Memory B cell (primary cell): ENCODE measurements at regions not wholly inside any gene's neighbourhood (a gene's known extent, or its start where the extent isn't known, plus 50 kb on each side); places are given as distances from the start of the nearest gene placed in this dataset.
"Not testable (repeated sequence)": the region's sequence is repeated elsewhere in the genome, so short reads cannot be mapped to it uniquely, and the experiment has no call there.

Experiments
- ATAC-seq: fragments of 150-1000 bp; cut with Tn5 transposase; 2 replicates; pipeline ENCODE4 v1.10.0; 2021; ENCODE audit warnings: low read depth, mild to moderate bottlenecking, moderate library complexity
- DNase-seq, 2 donors: peaks; one replicate each; pipeline ENCODE4 v3.0.0; 2022; ENCODE audit warnings: low spot score in 2 of 2
- H3K27ac Mint-ChIP-seq: one replicate; pipeline ENCODE4 v1.8.0; 2022; ENCODE audit warnings: mild to moderate bottlenecking, moderate library complexity, mixed read lengths
- H3K27me3 Mint-ChIP-seq: one replicate; pipeline ENCODE4 v1.8.0; 2022; ENCODE audit warnings: mixed read lengths
- H3K36me3 Mint-ChIP-seq: one replicate; pipeline ENCODE4 v1.8.0; 2022; ENCODE audit warnings: mild to moderate bottlenecking, mixed read lengths
- H3K4me1 Mint-ChIP-seq: one replicate; pipeline ENCODE4 v1.8.0; 2022; ENCODE audit warnings: mixed read lengths
- H3K4me3 Mint-ChIP-seq: one replicate; pipeline ENCODE4 v1.8.0; 2022; ENCODE audit warnings: mild to moderate bottlenecking, moderate library complexity, mixed read lengths
- H3K9me3 Mint-ChIP-seq: one replicate; pipeline ENCODE4 v1.8.0; 2022; ENCODE audit warnings: mixed read lengths

DNA sequence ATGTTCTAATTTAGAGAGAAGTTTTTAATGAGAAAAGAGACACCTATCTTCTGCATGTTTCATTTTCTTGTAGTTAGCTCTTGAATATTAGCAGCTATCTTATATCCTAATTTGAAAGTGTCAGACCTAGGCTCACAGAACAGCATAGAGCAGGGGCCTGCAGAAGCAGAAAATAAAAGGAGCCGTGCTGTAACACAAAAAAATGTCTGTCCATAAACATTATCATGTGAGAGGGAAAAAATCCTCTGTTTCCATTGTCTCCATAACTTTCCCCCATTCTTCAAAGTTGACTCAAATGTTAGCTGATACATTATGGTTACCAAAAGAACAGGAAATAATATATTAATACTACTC, 329.2 kb upstream of the EPHA5 start:
- no peaks in the 10 kb centered on the region for H3K4me1 Mint-ChIP-seq
- no peak overlapping the region for H3K27ac Mint-ChIP-seq
- H3K9me3 Mint-ChIP-seq = peaks cover 1% of the 10 kb centered on the region
- no peak overlapping the region for H3K4me3 Mint-ChIP-seq
- no peaks in the 10 kb centered on the region for H3K36me3 Mint-ChIP-seq
- no peaks in the 10 kb centered on the region for H3K27me3 Mint-ChIP-seq
- no peak for DNase-seq
- no peak for ATAC-seq

GRCh38 chr4:65998807-65999517, 328.7 kb upstream of the EPHA5 start:
- H3K36me3 Mint-ChIP-seq, ATAC-seq, H3K4me1 Mint-ChIP-seq, DNase-seq, H3K27ac Mint-ChIP-seq, H3K9me3 Mint-ChIP-seq, H3K27me3 Mint-ChIP-seq, H3K4me3 Mint-ChIP-seq: not testable (repeated sequence)

DNA sequence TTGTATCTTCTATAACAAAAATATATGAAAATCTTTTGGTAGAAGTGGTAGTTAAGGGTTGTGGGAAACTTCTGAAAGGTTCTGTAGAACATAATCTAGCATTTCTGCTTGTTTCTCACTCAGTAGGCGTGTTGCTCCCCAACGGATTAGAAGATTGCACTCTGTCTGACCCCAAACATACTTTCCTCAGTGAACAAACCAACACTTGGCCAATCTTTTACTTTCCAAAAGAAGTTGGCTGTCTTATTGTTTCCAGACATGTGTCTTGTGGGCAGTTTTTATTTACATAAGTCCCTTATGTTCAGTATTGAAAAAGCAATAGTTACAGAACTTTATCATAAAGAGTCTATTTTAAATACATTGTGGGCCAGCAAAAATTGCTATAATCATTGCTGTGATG, 312.8 kb upstream of the EPHA5 start:
- Mint-ChIP-seq H3K4me3 (no peak overlapping the region), H3K4me1 (no peaks in the 10 kb centered on the region), H3K36me3 (no peaks in the 10 kb centered on the region), H3K27me3 (no peaks in the 10 kb centered on the region), H3K9me3 (peaks cover 5% of the 10 kb centered on the region), H3K27ac (no peak overlapping the region)
- DNase-seq (no peak), ATAC-seq (no peak)

DNA sequence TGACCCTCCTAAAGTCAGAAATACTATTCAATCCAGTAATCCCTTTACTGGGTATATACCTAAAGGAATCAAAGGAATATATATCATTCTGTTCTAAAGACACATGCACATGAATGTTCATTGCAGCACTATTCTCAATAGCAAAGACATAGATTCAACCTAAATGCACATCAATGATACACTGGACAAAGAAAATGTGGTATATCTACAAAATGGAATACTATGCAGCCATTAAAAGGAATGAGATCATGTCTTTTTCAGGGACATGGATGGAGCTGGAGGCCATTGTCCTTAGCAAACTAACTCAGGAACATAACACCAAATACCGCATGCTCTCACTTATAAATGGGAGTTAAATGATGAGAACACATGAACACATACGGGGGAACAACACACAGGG, 306.0 kb upstream of the EPHA5 start:
- H3K27me3 Mint-ChIP-seq = no peaks in the 10 kb centered on the region
- H3K36me3 Mint-ChIP-seq = no peaks in the 10 kb centered on the region
- H3K4me1 Mint-ChIP-seq = no peaks in the 10 kb centered on the region
- no peak overlapping the region for H3K27ac Mint-ChIP-seq
- ATAC-seq (no peak), DNase-seq (no peak)
- H3K4me3 Mint-ChIP-seq = no peak overlapping the region
- H3K9me3 Mint-ChIP-seq = peaks cover 5% of the 10 kb centered on the region

DNA sequence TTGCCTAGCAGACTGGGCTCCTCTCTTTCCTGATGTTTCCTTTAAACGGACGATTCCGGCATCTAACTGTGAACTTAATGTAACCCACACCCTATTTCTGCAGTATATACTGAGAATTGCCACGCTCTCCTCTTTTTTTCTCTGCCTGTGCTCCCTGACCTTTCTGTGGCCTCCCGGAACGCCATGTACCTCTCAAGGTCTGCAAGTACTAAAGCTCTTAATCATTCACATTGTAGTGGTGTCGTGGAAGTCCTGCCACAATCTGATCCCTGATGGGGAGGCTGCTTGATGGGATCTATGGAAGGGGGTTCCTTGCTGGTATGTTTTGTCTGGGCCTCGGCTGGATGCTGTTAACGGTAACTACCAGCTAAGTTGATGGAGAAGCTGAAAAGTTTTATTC, 302.9 kb upstream of the EPHA5 start:
- no peaks in the 10 kb centered on the region for H3K4me1 Mint-ChIP-seq
- no peak overlapping the region for H3K27ac Mint-ChIP-seq

GRCh38 chr4:65971686-65972085, 301.4 kb upstream of the EPHA5 start:
- Mint-ChIP-seq H3K4me1 (no peaks in the 10 kb centered on the region), H3K36me3 (no peaks in the 10 kb centered on the region), H3K27me3 (no peaks in the 10 kb centered on the region), H3K9me3 (peaks cover 4% of the 10 kb centered on the region), H3K4me3 (no peak overlapping the region), H3K27ac (no peak overlapping the region)
- DNase-seq (no peak), ATAC-seq (no peak)

More for the DNA sequence above, 302.9 kb upstream of the EPHA5 start:
- ATAC-seq (no peak), DNase-seq (no peak)
- Mint-ChIP-seq H3K27me3 (no peaks in the 10 kb centered on the region), H3K36me3 (no peaks in the 10 kb centered on the region), H3K9me3 (peaks cover 4% of the 10 kb centered on the region), H3K4me3 (no peak overlapping the region)

- no peaks in the 10 kb centered on the region for H3K27me3 Mint-ChIP-seq
- no peaks in the 10 kb centered on the region for H3K4me1 Mint-ChIP-seq
- H3K27ac Mint-ChIP-seq = no peak overlapping the region
- H3K4me3 Mint-ChIP-seq = no peak overlapping the region
- DNase-seq (no peak), ATAC-seq (no peak)
- H3K36me3 Mint-ChIP-seq = no peaks in the 10 kb centered on the region
- H3K9me3 Mint-ChIP-seq = no peaks in the 10 kb centered on the region
These were observed 298.7 kb upstream of the EPHA5 start for GRCh38 chr4:65968831-65969558.

DNA sequence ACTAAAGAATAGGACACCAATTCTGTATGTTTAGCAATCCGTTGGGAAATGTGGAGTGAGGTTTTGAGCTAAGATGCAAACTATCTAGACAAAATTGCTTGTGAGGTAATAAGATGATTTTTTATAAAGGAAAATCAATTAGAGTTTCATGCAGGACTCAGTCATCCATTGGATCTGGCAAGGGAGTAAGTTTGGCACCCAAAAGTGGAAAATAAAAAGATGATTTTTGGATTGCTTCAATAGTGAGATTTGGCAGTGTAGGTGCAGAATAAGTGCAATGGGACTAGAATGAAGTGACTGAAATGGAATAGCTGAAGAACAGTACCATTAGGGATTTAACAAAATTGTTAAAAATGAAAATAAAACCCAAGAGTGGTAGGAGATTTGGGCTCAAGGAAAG, 290.5 kb upstream of the EPHA5 start:
- no peaks in the 10 kb centered on the region for H3K27me3 Mint-ChIP-seq
- no peaks in the 10 kb centered on the region for H3K36me3 Mint-ChIP-seq
- H3K4me3 Mint-ChIP-seq = no peak overlapping the region
- DNase-seq (no peak), ATAC-seq (no peak)
- H3K27ac Mint-ChIP-seq = no peak overlapping the region
- peaks cover 5% of the 10 kb centered on the region for H3K9me3 Mint-ChIP-seq
- no peaks in the 10 kb centered on the region for H3K4me1 Mint-ChIP-seq

DNA sequence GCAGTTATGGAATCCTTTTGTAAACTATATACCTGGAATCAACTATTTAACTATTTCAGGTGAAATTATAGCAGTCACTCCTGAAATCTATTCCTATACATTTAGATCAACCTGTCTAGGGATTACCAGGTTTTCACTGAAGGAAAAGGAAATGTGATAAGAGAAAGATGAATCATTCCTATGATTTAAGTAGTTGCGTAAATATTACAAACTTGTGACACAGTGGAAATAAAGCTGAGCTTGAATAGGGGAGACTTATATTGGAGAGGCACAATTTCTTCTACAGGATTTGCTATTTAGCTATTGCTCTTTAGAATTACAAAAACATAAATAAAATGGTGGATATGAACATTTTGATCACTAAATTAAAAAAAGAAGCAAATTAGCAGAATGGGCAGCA, 284.1 kb upstream of the EPHA5 start:
- no peaks in the 10 kb centered on the region for H3K36me3 Mint-ChIP-seq
- peaks cover 5% of the 10 kb centered on the region for H3K9me3 Mint-ChIP-seq
- no peak overlapping the region for H3K27ac Mint-ChIP-seq
- H3K27me3 Mint-ChIP-seq = no peaks in the 10 kb centered on the region
- no peaks in the 10 kb centered on the region for H3K4me1 Mint-ChIP-seq
- ATAC-seq (no peak), DNase-seq (no peak)
- H3K4me3 Mint-ChIP-seq = no peak overlapping the region

DNA sequence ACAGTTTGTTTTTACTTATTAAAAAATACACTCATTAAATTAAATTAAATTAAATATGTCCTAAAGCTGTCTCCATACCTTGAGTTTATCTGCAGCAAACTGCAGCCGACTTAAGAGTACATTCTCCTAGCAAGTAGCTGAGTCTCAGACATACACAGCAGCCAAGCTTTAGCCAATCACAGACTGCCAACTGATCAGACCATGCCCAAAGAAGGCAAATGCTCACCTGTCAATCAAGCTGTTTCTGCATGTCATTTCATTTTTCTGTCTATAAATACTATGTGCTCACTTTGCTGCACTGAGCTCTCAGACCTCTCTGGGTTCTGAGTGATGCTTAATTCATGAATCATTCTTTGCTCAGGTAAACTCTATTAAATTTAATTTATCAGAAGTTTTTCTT, 280.9 kb upstream of the EPHA5 start:
- H3K4me3 Mint-ChIP-seq = no peak overlapping the region
- DNase-seq (no peak), ATAC-seq (no peak)
- no peak overlapping the region for H3K27ac Mint-ChIP-seq
- H3K36me3 Mint-ChIP-seq = no peaks in the 10 kb centered on the region
- H3K4me1 Mint-ChIP-seq = no peaks in the 10 kb centered on the region
- H3K27me3 Mint-ChIP-seq = no peaks in the 10 kb centered on the region
- H3K9me3 Mint-ChIP-seq = peaks cover 4% of the 10 kb centered on the region

DNA sequence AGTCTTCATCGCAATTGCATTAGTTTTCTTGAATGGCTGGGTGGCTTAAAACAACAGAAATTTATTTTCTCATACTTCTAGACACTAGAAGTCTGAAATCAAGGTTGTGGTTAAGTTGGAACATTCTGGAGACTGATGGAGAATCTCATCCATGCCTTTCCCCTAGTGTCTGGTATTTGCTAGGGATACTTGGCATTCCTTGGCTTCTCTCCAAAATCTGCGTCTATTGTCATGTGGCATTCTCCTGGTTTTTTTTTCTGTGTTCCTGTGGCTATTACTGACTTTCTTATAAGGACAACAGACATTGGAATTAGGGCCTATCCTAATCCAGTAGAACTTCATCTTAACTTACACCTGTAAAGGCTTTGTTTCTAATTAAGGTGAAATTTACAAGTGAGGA, 272.8 kb upstream of the EPHA5 start:
- no peaks in the 10 kb centered on the region for H3K27me3 Mint-ChIP-seq
- no peaks in the 10 kb centered on the region for H3K4me1 Mint-ChIP-seq
- ATAC-seq (no peak), DNase-seq (no peak)
- no peak overlapping the region for H3K27ac Mint-ChIP-seq
- H3K36me3 Mint-ChIP-seq = no peaks in the 10 kb centered on the region
- H3K9me3 Mint-ChIP-seq = no peaks in the 10 kb centered on the region
- no peak overlapping the region for H3K4me3 Mint-ChIP-seq

- H3K4me3 Mint-ChIP-seq = no peak overlapping the region
- DNase-seq = no peak
These were observed 254.6 kb upstream of the EPHA5 start for GRCh38 chr4:65924843-65925242.

GRCh38 chr4:65923616-65924015, 253.3 kb upstream of the EPHA5 start:
- Mint-ChIP-seq H3K4me3 (no peak overlapping the region), H3K9me3 (no peaks in the 10 kb centered on the region), H3K4me1 (no peaks in the 10 kb centered on the region), H3K27ac (no peak overlapping the region), H3K27me3 (no peaks in the 10 kb centered on the region), H3K36me3 (no peaks in the 10 kb centered on the region)
- DNase-seq (no peak), ATAC-seq (no peak)

More at GRCh38 chr4:65924843-65925242, 254.6 kb upstream of the EPHA5 start:
- no peaks in the 10 kb centered on the region for H3K36me3 Mint-ChIP-seq
- no peak overlapping the region for H3K27ac Mint-ChIP-seq
- no peaks in the 10 kb centered on the region for H3K9me3 Mint-ChIP-seq
- ATAC-seq = no peak
- no peaks in the 10 kb centered on the region for H3K27me3 Mint-ChIP-seq
- no peaks in the 10 kb centered on the region for H3K4me1 Mint-ChIP-seq

- Mint-ChIP-seq H3K36me3 (no peaks in the 10 kb centered on the region), H3K27ac (no peak overlapping the region), H3K4me1 (no peaks in the 10 kb centered on the region), H3K27me3 (no peaks in the 10 kb centered on the region), H3K4me3 (no peak overlapping the region), H3K9me3 (no peaks in the 10 kb centered on the region)
- DNase-seq (no peak), ATAC-seq (no peak)
These were observed 250.9 kb upstream of the EPHA5 start for GRCh38 chr4:65921180-65921579.

- no peaks in the 10 kb centered on the region for H3K36me3 Mint-ChIP-seq
- DNase-seq = no peak
- no peaks in the 10 kb centered on the region for H3K4me1 Mint-ChIP-seq
- no peak for ATAC-seq
- no peak overlapping the region for H3K4me3 Mint-ChIP-seq
- no peak overlapping the region for H3K27ac Mint-ChIP-seq
- H3K9me3 Mint-ChIP-seq = no peaks in the 10 kb centered on the region
- H3K27me3 Mint-ChIP-seq = no peaks in the 10 kb centered on the region
These were observed 248.6 kb upstream of the EPHA5 start for GRCh38 chr4:65918872-65919271.
